SK-N-MC (cell line): ENCODE measurements at regions not wholly inside any gene's neighbourhood (a gene's known extent, or its start where the extent isn't known, plus 50 kb on each side); places are given as distances from the start of the nearest gene placed in this dataset.

ENCODE experiments used
- DNase-seq: peaks from one replicate; pipeline ENCODE4 v3.0.0-alpha.2; 2011; ENCODE audit warnings: low read depth, low spot score
- H3K27ac ChIP-seq: fragments of 200-600 bp; sonication (generic); 2 replicates; pipeline ENCODE4 v1.5.1; 2016; ENCODE audit warnings: mixed run types
- H3K36me3 ChIP-seq: fragments of 200-600 bp; sonication (generic); 2 replicates; pipeline ENCODE4 v1.6.1; 2017; ENCODE audit warnings: antibody characterized with exemption, low read length, mixed read lengths; ENCODE audit not compliant: insufficient read depth
- H3K4me3 ChIP-seq: fragments of 200-600 bp; sonication (generic); 2 replicates; pipeline ENCODE4 v1.5.1; 2016
- H3K9ac ChIP-seq: fragments of 200-600 bp; sonication (generic); 2 replicates; pipeline ENCODE4 v1.8.0; 2017; ENCODE audit warnings: mixed run types, mixed read lengths; ENCODE audit not compliant: insufficient read length
- H3K9me3 ChIP-seq: fragments of 200-600 bp; sonication (generic); 2 replicates; pipeline ENCODE4 v1.6.1; 2017; ENCODE audit warnings: low read depth, mild to moderate bottlenecking, antibody characterized with exemption, low read length, moderate library complexity, mixed read lengths
- EZH2 ChIP-seq: fragments of 200-600 bp; sonication (generic); IDR thresholded peaks from one replicate; pipeline ENCODE4 v1.6.1; 2017; ENCODE audit warnings: antibody characterized with exemption
- FOXP2 ChIP-seq: optimal IDR thresholded peaks from 2 replicates; pipeline ENCODE3; 2011; ENCODE audit warnings: mild to moderate bottlenecking, moderate library complexity; ENCODE audit not compliant: insufficient read depth; ENCODE audit errors: extremely low read length, control extremely low read depth
- POLR2AphosphoS5 ChIP-seq: IDR thresholded peaks from 2 replicates; pipeline ENCODE4 v1.6.1; 2012; ENCODE audit warnings: mild to moderate bottlenecking, low read depth, low read length, borderline replicate concordance

GRCh38 chr11:69939551-69940245, 120.5 kb upstream of the FGF3 start:
- Histone ChIP-seq H3K36me3 (no peaks in the 10 kb centered on the region), H3K27ac (no peak overlapping the region), H3K9me3 (no peaks in the 10 kb centered on the region), H3K4me3 (no peak overlapping the region), H3K9ac (no peak overlapping the region)
- TF ChIP-seq FOXP2 (no peak), POLR2AphosphoS5 (no peak), EZH2 (no peak)
- DNase-seq: no peak

- H3K36me3 ChIP-seq: no peaks in the 10 kb centered on the region
- no peak overlapping the region for H3K27ac ChIP-seq
- DNase-seq: no peak
- no peak for TF ChIP-seq POLR2AphosphoS5
- no peak for TF ChIP-seq FOXP2
- no peak for TF ChIP-seq EZH2
- no peaks in the 10 kb centered on the region for H3K9me3 ChIP-seq
- no peak overlapping the region for H3K4me3 ChIP-seq
- no peak overlapping the region for H3K9ac ChIP-seq
These were observed 121.0 kb upstream of the FGF3 start for GRCh38 chr11:69940246-69940610.

- Histone ChIP-seq H3K27ac (no peak overlapping the region), H3K9ac (no peak overlapping the region), H3K4me3 (no peak overlapping the region), H3K9me3 (no peaks in the 10 kb centered on the region), H3K36me3 (no peaks in the 10 kb centered on the region)
- TF ChIP-seq FOXP2 (no peak), POLR2AphosphoS5 (no peak), EZH2 (no peak)
- no peak for DNase-seq
These were observed 122.5 kb upstream of the FGF3 start for GRCh38 chr11:69941546-69942332.

GRCh38 chr11:69942333-69942820, 123.2 kb upstream of the FGF3 start:
- DNase-seq: no peak
- TF ChIP-seq FOXP2: no peak
- TF ChIP-seq EZH2: no peak
- TF ChIP-seq POLR2AphosphoS5: no peak
- H3K4me3 ChIP-seq: no peak overlapping the region
- H3K9ac ChIP-seq: no peak overlapping the region
- H3K27ac ChIP-seq: no peak overlapping the region
- H3K36me3 ChIP-seq: no peaks in the 10 kb centered on the region
- no peaks in the 10 kb centered on the region for H3K9me3 ChIP-seq

GRCh38 chr11:69943066-69943465, 123.8 kb upstream of the FGF3 start:
- no peaks in the 10 kb centered on the region for H3K36me3 ChIP-seq
- no peak overlapping the region for H3K4me3 ChIP-seq
- DNase-seq: no peak
- H3K27ac ChIP-seq: no peak overlapping the region
- no peak for TF ChIP-seq FOXP2
- no peak for TF ChIP-seq POLR2AphosphoS5
- TF ChIP-seq EZH2: no peak
- no peaks in the 10 kb centered on the region for H3K9me3 ChIP-seq
- H3K9ac ChIP-seq: no peak overlapping the region

GRCh38 chr11:69943506-69943905, 124.3 kb upstream of the FGF3 start:
- Histone ChIP-seq H3K9ac (no peak overlapping the region), H3K9me3 (no peaks in the 10 kb centered on the region), H3K36me3 (no peaks in the 10 kb centered on the region), H3K4me3 (no peak overlapping the region), H3K27ac (no peak overlapping the region)
- no peak for TF ChIP-seq FOXP2
- TF ChIP-seq POLR2AphosphoS5: no peak
- no peak for TF ChIP-seq EZH2
- no peak for DNase-seq

GRCh38 chr11:69944146-69944795, 125.1 kb upstream of the FGF3 start:
- Histone ChIP-seq H3K9ac (no peak overlapping the region), H3K36me3 (no peaks in the 10 kb centered on the region), H3K9me3 (no peaks in the 10 kb centered on the region), H3K4me3 (no peak overlapping the region), H3K27ac (no peak overlapping the region)
- no peak for TF ChIP-seq POLR2AphosphoS5
- no peak for TF ChIP-seq EZH2
- TF ChIP-seq FOXP2: no peak
- no peak for DNase-seq

- TF ChIP-seq EZH2: no peak
- no peak for TF ChIP-seq POLR2AphosphoS5
- TF ChIP-seq FOXP2: no peak
- H3K4me3 ChIP-seq: no peak overlapping the region
- no peaks in the 10 kb centered on the region for H3K36me3 ChIP-seq
- no peaks in the 10 kb centered on the region for H3K9me3 ChIP-seq
- no peak overlapping the region for H3K9ac ChIP-seq
- no peak for DNase-seq
- no peak overlapping the region for H3K27ac ChIP-seq
These were observed 125.9 kb upstream of the FGF3 start for GRCh38 chr11:69945157-69945556.
